ENCODE measurements at regions not wholly inside any gene's neighbourhood (a gene's known extent, or its start where the extent isn't known, plus 50 kb on each side); places are given as distances from the start of the nearest gene placed in this dataset.

DNA sequence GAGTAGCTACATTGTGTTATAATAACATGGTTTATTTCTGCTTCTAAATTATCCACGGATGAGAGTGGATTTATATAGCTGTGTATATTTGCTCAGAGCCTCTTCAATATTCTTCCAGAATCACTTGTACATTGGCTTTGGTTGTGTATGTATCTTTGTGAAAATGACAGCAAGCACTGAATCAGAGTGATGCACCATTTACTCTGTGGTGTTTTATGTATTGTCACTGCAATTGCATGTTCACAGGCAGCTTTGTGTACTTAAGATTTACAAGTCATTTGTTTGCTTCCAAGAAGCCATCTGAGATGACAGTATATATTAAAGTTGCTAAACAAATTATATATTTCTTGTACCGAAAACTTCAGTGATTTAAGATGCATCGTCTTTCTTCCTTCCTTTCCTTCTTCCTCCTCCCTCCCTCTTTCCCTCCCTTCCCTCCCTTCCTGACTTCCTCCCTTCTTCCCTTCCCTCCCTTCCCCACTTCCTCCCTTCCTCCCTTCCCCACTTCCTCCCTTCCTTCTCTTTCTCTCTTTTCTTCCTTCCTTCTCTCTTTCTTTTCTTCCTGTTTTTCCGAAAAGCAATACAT, 362.3 kb upstream of the GOLIM4 start:
- DNase-seq (ENCODE audit: low spot score): no peak

DNA sequence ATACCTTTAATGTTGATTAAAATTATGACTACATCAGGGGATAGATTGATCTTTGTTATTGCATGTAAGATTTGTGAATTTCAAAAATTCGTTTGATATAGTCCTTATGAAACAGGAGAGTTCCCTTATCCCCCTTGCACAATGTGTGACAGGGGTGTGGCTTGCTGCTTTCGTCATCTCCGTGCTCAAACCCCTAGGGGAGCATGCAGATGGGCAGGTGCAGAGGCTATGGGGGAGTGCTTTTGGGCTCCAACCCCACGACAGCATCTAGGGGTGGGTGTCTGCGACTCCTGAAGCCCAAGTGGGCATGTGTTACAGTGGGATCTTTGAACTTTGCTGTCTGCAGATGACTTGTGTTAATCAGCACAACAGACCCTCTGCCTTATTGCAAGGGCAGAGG, 360.1 kb upstream of the GOLIM4 start:
- DNase-seq (ENCODE audit: low spot score): no peak

GRCh38 chr3:168453623-168454022, 357.9 kb upstream of the GOLIM4 start:
- DNase-seq (ENCODE audit: low spot score): no peak

DNA sequence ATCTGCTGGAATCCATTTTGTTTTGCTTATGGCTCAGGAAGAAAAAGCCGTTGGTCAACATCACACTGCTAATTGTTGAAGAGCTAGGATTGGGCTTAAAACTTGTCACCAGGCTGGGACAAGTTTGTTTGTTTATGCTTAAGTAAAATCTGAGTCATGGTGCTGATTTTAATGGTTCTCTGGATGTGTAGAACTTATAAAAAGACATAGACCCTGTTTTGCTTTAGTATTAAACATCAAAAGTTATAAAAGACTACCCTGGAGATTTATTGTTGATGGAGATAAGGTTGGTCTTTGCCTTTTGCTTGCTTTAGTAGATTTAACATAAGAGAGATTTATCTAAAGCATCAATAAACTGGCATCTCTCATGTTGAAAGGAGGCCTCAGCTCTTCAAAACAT, 348.2 kb upstream of the GOLIM4 start:
- no peak for DNase-seq (ENCODE audit: low spot score)

DNA sequence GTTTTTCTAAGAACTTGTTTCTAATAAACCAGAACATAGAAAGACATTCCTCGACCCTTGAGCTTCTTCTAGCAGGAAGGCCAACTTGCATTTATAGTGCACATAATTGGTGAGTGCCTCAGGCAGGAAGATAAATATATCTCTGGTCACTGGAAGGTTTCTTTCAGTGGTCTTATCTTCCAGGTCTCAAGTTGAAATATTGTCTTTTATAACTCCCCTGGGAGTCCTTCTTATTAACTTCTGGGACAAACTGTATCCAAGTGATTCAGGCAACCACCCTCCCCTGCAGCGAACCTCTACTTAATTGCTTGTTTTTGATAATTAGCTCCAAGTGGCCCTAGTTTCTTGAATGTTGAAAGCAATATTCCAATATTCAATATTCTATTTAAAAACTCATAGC, 346.8 kb upstream of the GOLIM4 start:
- no peak for DNase-seq (ENCODE audit: low spot score)

DNA sequence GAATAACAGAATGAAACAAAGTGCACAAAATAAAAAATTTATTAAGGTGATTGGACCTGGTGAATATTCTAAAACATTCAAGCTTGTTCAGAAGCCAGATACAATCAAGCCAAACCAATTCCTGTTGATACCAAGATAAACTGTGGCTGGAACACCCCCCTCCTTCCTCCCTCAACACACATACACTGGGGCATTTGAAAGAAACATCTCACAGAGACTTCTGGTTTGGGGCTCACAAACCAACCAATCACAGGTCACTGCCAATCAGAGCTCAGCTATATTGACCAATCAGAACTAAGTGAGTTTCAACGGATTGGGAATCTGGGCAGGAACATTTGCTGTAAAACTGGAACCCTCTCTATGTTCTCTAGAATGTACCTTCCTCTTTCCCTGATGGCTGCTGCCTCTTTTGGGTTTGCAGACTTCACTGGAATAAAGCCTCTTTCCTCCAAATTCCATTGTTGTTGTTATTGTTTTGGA, 340.6 kb upstream of the GOLIM4 start:
- DNase-seq (ENCODE audit: low spot score): no peak

- DNase-seq (ENCODE audit: low spot score): no peak
Observed at GRCh38 chr3:168431491-168431890, 335.8 kb upstream of the GOLIM4 start.

- no peak for DNase-seq (ENCODE audit: low spot score)
Observed at GRCh38 chr3:168427835-168428475, 332.2 kb upstream of the GOLIM4 start.

- no peak for DNase-seq (ENCODE audit: low spot score)
Observed at GRCh38 chr3:168427156-168427555, 331.4 kb upstream of the GOLIM4 start.

GRCh38 chr3:168425936-168426595, 330.3 kb upstream of the GOLIM4 start:
- peak; percentile 40 for DNase-seq (ENCODE audit: low spot score)

DNA sequence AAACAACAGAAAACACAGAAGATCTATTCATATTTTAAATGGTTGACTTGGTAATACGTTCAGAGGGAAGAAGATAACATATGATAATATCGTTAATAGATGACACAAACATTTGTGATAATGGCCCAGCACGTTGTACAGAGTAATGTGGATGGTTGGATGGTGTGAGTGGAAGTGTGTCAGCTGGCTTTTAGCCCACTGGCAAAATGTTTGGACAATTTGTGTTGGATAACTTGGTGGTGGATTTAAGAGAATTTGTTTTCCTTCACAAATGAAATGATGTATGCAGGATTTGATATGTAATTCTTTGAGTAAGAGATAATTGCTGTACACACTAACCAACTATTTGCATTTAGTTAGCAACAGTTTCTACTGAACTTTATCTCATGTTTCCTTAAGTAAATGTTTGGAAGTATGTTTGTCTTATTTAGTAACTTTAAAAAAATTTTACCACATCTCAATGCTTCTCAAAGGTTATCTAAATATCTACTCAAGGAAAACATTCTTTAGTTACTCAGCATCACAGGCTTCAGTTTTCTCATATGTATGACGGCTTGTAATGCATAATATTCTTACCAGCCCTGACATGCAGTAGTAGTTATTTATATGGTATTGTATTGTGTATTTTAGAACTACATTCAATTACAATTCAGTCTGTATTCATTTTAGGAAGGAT, 328.5 kb upstream of the GOLIM4 start:
- DNase-seq (ENCODE audit: low spot score): no peak

DNA sequence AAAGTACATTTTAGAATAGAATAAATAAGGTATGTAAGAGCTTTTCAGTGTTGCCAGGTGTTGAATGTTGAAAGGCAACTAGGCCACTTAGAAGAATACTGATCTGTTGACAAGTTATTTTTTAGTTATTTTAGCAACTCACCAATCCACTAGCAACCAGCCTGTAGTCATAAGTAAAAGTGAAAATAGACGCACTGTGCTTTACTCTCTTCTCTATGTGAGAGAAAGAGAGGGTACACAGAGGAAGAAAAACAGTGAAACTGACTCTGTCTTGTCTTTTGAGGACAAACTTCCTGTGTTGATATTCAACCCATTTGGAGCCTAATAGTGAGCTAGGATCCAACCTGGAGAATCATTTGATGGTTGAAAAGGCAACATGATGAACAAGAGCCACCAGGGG, 327.1 kb upstream of the GOLIM4 start:
- DNase-seq (ENCODE audit: low spot score): no peak

DNA sequence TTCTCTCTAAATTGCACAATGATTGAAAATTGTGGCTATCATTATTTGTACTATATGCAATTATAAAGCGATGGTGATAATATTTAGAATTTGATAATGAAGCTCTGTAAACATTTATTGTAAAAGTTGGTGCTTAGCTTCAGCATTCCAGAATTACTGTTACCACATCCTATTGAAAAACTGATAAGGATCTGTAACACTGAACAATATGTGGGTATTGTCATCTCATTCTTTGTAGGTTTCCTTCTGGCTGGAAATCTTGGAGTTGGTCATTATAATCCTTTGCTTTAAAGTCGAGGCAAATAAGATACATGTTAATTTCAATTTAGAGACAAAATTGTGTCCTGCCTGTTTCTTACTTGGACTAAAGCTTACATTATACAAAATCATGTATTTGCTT, 323.4 kb upstream of the GOLIM4 start:
- no peak for DNase-seq (ENCODE audit: low spot score)

DNA sequence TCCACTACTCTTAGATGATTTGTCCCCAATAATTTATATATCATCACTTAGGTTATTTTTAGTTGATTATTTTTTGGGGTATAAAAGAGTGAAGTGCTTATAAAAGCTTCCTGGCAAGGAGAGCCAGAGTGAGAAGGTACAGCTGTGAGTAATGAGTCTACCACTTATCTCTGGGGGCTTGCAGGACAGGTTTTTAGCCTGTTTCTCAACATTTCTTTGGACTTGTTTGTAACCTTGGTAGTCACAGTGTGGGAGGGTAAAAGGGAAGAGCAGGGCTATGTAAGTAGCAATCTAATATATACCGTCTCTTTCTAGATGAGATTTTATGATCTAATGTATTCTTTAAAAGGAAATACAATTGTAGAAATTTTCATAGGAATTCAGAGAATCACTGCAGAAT, 321.3 kb upstream of the GOLIM4 start:
- DNase-seq (ENCODE audit: low spot score): no peak

DNA sequence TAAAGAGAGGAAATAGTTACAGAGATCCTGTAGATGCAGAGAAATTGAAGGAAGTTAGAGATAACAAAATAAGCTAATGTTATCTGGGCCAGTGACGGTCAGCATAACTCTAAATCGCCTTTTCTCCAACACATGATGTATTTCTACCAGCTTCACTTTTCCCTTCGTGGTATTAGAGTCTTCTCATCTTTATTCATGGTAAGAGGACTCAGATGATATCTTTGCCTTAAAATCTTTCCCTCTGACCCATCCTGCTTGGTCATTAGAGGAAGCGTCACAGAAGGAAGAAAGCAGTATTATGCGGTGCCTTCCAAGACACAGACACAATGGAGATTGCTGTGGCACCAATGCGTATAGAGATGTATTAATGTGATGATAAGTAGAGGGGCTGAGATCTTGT, 320.7 kb upstream of the GOLIM4 start:
- DNase-seq (ENCODE audit: low spot score): no peak

DNA sequence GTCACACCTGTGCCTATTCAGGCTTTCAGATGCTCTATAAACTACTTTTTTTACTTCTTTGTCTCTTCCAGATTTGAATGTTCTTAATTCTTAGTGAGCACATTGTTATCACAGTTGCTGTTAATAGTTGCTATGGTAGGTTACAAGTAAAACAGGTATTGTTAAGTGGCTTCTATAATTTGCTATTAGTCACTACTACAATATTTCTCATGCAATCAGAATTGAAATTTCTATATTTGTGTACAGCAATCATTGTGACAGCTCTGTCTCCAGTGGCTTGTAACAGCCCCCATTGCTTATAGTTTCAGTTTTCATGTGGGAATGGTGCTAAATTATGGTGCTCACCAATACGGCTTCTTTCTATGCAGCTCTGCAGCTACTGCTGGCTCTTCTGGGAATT, 318.4 kb upstream of the GOLIM4 start:
- DNase-seq (ENCODE audit: low spot score): no peak

DNA sequence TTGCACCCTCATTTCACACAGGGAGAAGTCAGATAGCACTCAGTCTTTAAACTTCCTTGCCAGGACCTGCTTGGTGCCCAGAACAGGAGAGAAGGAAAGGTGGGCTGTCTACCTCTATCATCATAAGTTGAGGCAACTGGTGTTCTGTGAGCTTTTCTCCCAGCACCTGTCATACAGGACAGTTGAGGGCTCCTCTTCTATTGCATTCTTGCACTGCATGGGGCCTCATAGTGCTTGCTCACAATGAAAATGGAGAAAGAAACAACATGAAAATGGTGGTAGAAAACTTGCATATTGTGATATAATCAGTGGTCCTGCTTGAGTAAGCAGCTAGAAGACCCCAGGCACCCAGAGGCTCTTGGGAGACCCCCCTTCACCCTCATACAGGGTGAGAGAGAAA, 311.7 kb upstream of the GOLIM4 start:
- DNase-seq (ENCODE audit: low spot score): no peak

DNA sequence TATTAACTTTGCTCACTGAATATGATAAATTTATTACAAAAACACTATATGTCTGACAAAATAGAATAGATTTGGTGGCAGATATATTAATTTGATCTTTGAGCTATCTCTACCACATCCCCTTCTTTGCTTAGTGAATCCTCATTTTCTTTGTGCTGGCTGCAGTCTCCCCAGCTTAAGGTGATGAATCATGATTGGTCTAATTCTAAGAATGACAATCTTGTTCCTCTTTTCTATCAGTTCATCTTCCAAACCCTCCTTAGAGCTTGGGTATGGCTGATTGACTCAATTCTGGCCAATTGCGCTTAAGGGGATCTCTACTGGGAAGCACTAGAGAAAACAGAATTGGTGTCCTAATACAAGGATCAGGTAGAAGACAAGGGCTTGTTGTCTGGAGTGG, 309.6 kb upstream of the GOLIM4 start:
- DNase-seq (ENCODE audit: low spot score): no peak

- DNase-seq (ENCODE audit: low spot score): no peak
Observed at GRCh38 chr3:168398371-168399025, 302.8 kb upstream of the GOLIM4 start.

- no peak for DNase-seq (ENCODE audit: low spot score)
Observed at GRCh38 chr3:168396861-168397260, 301.1 kb upstream of the GOLIM4 start.

GRCh38 chr3:168395551-168395950, 299.8 kb upstream of the GOLIM4 start:
- DNase-seq (ENCODE audit: low spot score): no peak

GRCh38 chr3:168394439-168394838, 298.7 kb upstream of the GOLIM4 start:
- DNase-seq (ENCODE audit: low spot score): no peak

GRCh38 chr3:168386301-168386700, 290.6 kb upstream of the GOLIM4 start:
- DNase-seq (ENCODE audit: low spot score): no peak

Measured in COLO829 (cell line).